Astrocyte (in vitro differentiated cells and primary cell): ENCODE measurements at regions not wholly inside any gene's neighbourhood (a gene's known extent, or its start where the extent isn't known, plus 50 kb on each side); places are given as distances from the start of the nearest gene placed in this dataset.

Experiments
- DNase-seq: peaks from one replicate; pipeline ENCODE4 v3.0.0-alpha.2; 2010; ENCODE audit warnings: low read depth
- FAIRE-seq: peaks from 2 replicates; lab custom pipeline; 2011; peaks lifted over from hg19 to GRCh38; lab: Jason Lieb, UNC
- H2AFZ ChIP-seq: 2 replicates; pipeline ENCODE4 v1.6.0; 2012; ENCODE audit warnings: low read depth, low read length, inconsistent platforms
- H3K27ac ChIP-seq: 2 replicates; pipeline ENCODE4 v1.5.1; 2011; ENCODE audit warnings: low read depth, low read length, inconsistent platforms
- H3K27me3 ChIP-seq: 2 replicates; pipeline ENCODE4 v1.6.0; 2011; ENCODE audit warnings: low read length, inconsistent platforms; ENCODE audit not compliant: insufficient read depth
- H3K36me3 ChIP-seq: 2 replicates; pipeline ENCODE4 v1.5.1; 2011; ENCODE audit warnings: low read length, inconsistent platforms; ENCODE audit not compliant: insufficient read depth
- H3K4me1 ChIP-seq: 2 replicates; pipeline ENCODE4 v1.5.1; 2011; ENCODE audit warnings: low read length, inconsistent platforms; ENCODE audit not compliant: insufficient read depth
- H3K4me2 ChIP-seq: 2 replicates; pipeline ENCODE4 v1.6.0; 2012; ENCODE audit warnings: low read length, inconsistent platforms
- H3K4me3 ChIP-seq: 2 replicates; pipeline ENCODE4 v1.5.1; 2011; ENCODE audit warnings: low read depth, mild to moderate bottlenecking, low read length, inconsistent platforms; ENCODE audit not compliant: insufficient read depth
- H3K79me2 ChIP-seq: 2 replicates; pipeline ENCODE4 v1.6.0; 2012; ENCODE audit warnings: mild to moderate bottlenecking, low read length, inconsistent platforms; ENCODE audit not compliant: insufficient read depth
- H3K9ac ChIP-seq: 2 replicates; pipeline ENCODE4 v1.6.0; 2012; ENCODE audit warnings: mild to moderate bottlenecking, low read length, inconsistent platforms
- H3K9me3 ChIP-seq: 2 replicates; pipeline ENCODE4 v1.5.1; 2012; ENCODE audit warnings: low read depth, mild to moderate bottlenecking, low read length, inconsistent platforms; ENCODE audit not compliant: insufficient read depth
- H4K20me1 ChIP-seq: 2 replicates; pipeline ENCODE4 v1.6.0; 2012; ENCODE audit warnings: low read length, inconsistent platforms; ENCODE audit not compliant: insufficient read depth
- H3K27ac Mint-ChIP-seq: one replicate; pipeline ENCODE4 v1.8.0; 2021; ENCODE audit warnings: mild to moderate bottlenecking, mixed read lengths; ENCODE audit not compliant: unreplicated experiment
- H3K27me3 Mint-ChIP-seq: one replicate; pipeline ENCODE4 v1.8.0; 2021; ENCODE audit warnings: low read depth, mixed read lengths; ENCODE audit not compliant: unreplicated experiment
- H3K36me3 Mint-ChIP-seq: one replicate; pipeline ENCODE4 v1.8.0; 2021; ENCODE audit warnings: low read depth, mixed read lengths; ENCODE audit not compliant: unreplicated experiment
- H3K4me1 Mint-ChIP-seq: one replicate; pipeline ENCODE4 v1.8.0; 2021; ENCODE audit warnings: low read depth, mixed read lengths; ENCODE audit not compliant: unreplicated experiment
- H3K4me3 Mint-ChIP-seq: one replicate; pipeline ENCODE4 v1.8.0; 2021; ENCODE audit warnings: mild to moderate bottlenecking, moderate library complexity, mixed read lengths; ENCODE audit not compliant: unreplicated experiment
- H3K9me3 Mint-ChIP-seq: one replicate; pipeline ENCODE4 v1.8.0; 2021; ENCODE audit warnings: mild to moderate bottlenecking, mixed read lengths; ENCODE audit not compliant: unreplicated experiment
- EZH2 ChIP-seq: IDR thresholded peaks from 2 replicates; pipeline ENCODE4 v1.6.1; 2012; ENCODE audit warnings: mild to moderate bottlenecking, low read length, inconsistent platforms; ENCODE audit not compliant: insufficient read depth
- TF ChIP-seq, protein P1 (sequence below): IDR thresholded peaks from 2 replicates; pipeline ENCODE4 v1.5.1; 2011; ENCODE audit warnings: low read depth, mild to moderate bottlenecking, inconsistent platforms, low read length, moderate library complexity; ENCODE audit not compliant: insufficient read depth

DNA sequence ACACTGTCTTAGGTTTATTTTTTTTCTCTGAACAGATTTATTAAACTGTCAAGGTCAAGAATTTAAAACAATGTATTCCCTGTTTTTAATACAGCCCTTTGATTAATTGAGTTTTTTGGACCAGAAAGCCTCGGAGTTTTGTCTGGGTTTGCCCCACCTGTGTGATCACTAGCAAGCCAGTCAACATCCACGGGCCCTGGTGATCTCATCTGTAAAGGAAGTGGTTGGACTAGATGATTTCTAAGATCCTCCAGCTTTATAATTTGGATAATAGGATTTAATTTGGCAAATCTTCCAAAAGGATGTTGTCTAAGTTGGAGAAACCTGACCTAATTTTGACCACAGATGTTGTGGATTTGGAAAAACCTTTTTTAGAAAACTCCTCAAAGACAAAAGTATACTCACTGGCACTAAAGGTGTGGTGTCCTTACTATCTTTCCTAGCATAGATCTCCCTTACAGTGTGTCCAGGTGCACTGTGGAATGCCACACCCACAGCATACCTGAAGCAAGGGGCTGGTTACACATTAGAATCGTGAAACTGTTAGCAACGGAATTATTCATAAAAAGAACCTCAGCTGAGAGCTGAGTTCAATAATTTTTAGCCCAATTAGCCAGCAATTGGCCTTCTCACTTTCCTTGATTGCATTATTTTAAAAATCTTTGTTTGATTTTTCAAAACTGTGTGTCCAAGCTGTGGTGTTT, 195.6 kb upstream of the ELL2 start:
- Mint-ChIP-seq H3K4me1 (peaks cover 7% of the 10 kb centered on the region), H3K27ac (no peak overlapping the region), H3K4me3 (no peak overlapping the region), H3K9me3 (no peaks in the 10 kb centered on the region), H3K27me3 (no peaks in the 10 kb centered on the region), H3K36me3 (peaks cover 3% of the 10 kb centered on the region)
- Histone ChIP-seq H3K27ac (no peak overlapping the region), H2AFZ (no peak overlapping the region), H4K20me1 (no peaks in the 10 kb centered on the region), H3K27me3 (no peaks in the 10 kb centered on the region), H3K4me2 (no peak overlapping the region), H3K9me3 (no peaks in the 10 kb centered on the region), H3K4me3 (no peak overlapping the region), H3K36me3 (no peaks in the 10 kb centered on the region), H3K9ac (no peak overlapping the region), H3K4me1 (no peaks in the 10 kb centered on the region), H3K79me2 (no peaks in the 10 kb centered on the region)
- FAIRE-seq (no peak), DNase-seq (no peak)
- TF ChIP-seq EZH2, result no peak
- TF ChIP-seq, protein P1, sequence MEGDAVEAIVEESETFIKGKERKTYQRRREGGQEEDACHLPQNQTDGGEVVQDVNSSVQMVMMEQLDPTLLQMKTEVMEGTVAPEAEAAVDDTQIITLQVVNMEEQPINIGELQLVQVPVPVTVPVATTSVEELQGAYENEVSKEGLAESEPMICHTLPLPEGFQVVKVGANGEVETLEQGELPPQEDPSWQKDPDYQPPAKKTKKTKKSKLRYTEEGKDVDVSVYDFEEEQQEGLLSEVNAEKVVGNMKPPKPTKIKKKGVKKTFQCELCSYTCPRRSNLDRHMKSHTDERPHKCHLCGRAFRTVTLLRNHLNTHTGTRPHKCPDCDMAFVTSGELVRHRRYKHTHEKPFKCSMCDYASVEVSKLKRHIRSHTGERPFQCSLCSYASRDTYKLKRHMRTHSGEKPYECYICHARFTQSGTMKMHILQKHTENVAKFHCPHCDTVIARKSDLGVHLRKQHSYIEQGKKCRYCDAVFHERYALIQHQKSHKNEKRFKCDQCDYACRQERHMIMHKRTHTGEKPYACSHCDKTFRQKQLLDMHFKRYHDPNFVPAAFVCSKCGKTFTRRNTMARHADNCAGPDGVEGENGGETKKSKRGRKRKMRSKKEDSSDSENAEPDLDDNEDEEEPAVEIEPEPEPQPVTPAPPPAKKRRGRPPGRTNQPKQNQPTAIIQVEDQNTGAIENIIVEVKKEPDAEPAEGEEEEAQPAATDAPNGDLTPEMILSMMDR, result no peak

DNA sequence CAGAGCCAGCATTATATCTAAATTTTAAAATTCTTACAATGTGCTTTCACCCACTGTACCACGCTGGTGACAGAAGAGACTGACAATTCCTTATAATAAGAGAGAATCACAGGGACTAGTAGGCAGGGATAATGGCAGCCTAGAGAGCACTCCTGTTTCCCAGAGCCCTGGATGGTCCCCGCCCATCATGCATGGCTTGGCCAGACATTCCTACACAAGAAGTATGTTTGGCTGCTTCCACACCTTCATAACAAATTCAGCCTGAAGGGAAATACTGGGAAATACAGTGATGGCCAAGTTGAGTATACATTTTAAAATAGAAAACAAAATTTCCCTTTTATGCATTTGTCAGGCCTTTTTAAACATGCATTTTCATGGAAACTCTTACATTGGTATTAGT, 193.5 kb upstream of the ELL2 start:
- H3K27me3 Mint-ChIP-seq, result no peaks in the 10 kb centered on the region
- TF ChIP-seq, protein P1, result no peak
- no peak for TF ChIP-seq EZH2
- H3K27me3 ChIP-seq, result no peaks in the 10 kb centered on the region

GRCh38 chr5:96151891-96152290, 190.2 kb upstream of the ELL2 start:
- H2AFZ ChIP-seq, result no peak overlapping the region
- no peak overlapping the region for H3K27ac ChIP-seq
- no peak overlapping the region for H3K4me2 ChIP-seq
- Mint-ChIP-seq H3K4me3 (no peak overlapping the region), H3K36me3 (no peaks in the 10 kb centered on the region), H3K27ac (no peak overlapping the region), H3K4me1 (peaks cover 15% of the 10 kb centered on the region), H3K9me3 (no peaks in the 10 kb centered on the region), H3K27me3 (no peaks in the 10 kb centered on the region)
- no peak for FAIRE-seq
- no peak for DNase-seq
- H3K27me3 ChIP-seq, result no peaks in the 10 kb centered on the region
- H3K36me3 ChIP-seq, result no peaks in the 10 kb centered on the region
- H3K9me3 ChIP-seq, result no peaks in the 10 kb centered on the region
- H3K79me2 ChIP-seq, result no peaks in the 10 kb centered on the region
- TF ChIP-seq, protein P1, result no peak
- TF ChIP-seq EZH2, result no peak
- H3K4me3 ChIP-seq, result no peak overlapping the region
- H3K4me1 ChIP-seq, result no peaks in the 10 kb centered on the region
- no peaks in the 10 kb centered on the region for H4K20me1 ChIP-seq
- no peak overlapping the region for H3K9ac ChIP-seq

More for the DNA sequence above, 193.5 kb upstream of the ELL2 start:
- FAIRE-seq (no peak), DNase-seq (no peak)
- Histone ChIP-seq H3K9me3 (no peaks in the 10 kb centered on the region), H3K36me3 (no peaks in the 10 kb centered on the region), H3K9ac (no peak overlapping the region), H3K4me1 (no peaks in the 10 kb centered on the region), H3K27ac (no peak overlapping the region), H2AFZ (no peak overlapping the region), H3K4me2 (no peak overlapping the region), H3K79me2 (no peaks in the 10 kb centered on the region), H4K20me1 (no peaks in the 10 kb centered on the region), H3K4me3 (no peak overlapping the region)
- Mint-ChIP-seq H3K9me3 (no peaks in the 10 kb centered on the region), H3K4me1 (peaks cover 14% of the 10 kb centered on the region), H3K27ac (no peak overlapping the region), H3K36me3 (peaks cover 3% of the 10 kb centered on the region), H3K4me3 (no peak overlapping the region)
